22Rv1 (cell line): ENCODE measurements at regions not wholly inside any gene's neighbourhood (a gene's known extent, or its start where the extent isn't known, plus 50 kb on each side); places are given as distances from the start of the nearest gene placed in this dataset.

Experiments
- ZFX ChIP-seq: fragments of 450-650 bp; IDR thresholded peaks from 2 replicates; pipeline ENCODE4 v1.6.1; 2017; ENCODE audit warnings: antibody characterized with exemption, borderline replicate concordance
- TF ChIP-seq, protein P1 (sequence below): fragments of 450-650 bp; IDR thresholded peaks from 2 replicates; pipeline ENCODE4 v1.5.1; 2017; ENCODE audit warnings: mild to moderate bottlenecking

DNA sequence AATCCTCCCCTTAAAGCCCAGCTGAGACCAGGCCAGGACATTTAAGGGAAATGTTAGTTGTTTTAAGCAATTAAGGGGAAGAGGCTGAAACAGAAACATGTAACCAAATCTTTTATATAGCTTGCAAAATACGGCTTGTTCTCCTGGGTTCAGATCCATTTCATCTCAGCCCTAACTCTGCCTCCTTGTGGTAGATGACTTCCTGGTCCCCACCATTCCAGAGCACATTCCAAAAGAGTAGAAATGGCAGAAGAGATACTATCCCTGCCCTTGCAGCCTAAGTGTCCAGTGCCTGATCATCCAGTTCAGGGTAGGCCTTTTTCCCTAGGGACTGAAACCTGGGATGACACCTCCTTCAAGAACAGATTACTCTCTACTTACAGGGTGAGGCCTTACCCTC lies 266.2 kb upstream of the VEPH1 start:
- TF ChIP-seq, protein P1, sequence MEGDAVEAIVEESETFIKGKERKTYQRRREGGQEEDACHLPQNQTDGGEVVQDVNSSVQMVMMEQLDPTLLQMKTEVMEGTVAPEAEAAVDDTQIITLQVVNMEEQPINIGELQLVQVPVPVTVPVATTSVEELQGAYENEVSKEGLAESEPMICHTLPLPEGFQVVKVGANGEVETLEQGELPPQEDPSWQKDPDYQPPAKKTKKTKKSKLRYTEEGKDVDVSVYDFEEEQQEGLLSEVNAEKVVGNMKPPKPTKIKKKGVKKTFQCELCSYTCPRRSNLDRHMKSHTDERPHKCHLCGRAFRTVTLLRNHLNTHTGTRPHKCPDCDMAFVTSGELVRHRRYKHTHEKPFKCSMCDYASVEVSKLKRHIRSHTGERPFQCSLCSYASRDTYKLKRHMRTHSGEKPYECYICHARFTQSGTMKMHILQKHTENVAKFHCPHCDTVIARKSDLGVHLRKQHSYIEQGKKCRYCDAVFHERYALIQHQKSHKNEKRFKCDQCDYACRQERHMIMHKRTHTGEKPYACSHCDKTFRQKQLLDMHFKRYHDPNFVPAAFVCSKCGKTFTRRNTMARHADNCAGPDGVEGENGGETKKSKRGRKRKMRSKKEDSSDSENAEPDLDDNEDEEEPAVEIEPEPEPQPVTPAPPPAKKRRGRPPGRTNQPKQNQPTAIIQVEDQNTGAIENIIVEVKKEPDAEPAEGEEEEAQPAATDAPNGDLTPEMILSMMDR, result 0 out of 2 replicates have a peak, but pooled peaks have one; percentile 2
- no peak for TF ChIP-seq ZFX
